ENCODE measurements at regions not wholly inside any gene's neighbourhood (a gene's known extent, or its start where the extent isn't known, plus 50 kb on each side); places are given as distances from the start of the nearest gene placed in this dataset.

DNA sequence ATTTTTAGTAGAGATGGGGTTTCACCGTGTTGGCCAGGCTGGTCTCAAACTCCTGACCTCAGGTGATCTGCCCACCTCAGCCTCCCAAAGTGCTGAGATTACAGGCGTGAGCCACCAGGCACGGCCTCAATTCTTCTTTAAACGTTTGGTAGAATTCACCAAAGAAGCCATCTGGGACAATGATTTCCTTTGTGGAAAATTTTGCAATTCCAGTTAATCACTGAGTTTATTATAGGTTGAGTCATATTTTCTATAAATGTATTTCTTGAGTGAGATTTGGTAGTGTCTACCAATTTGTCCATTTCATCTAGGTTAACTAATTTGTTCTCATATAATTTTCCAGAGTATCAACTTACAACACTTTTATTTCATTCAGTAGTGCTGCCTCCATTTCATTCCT lies 683.9 kb upstream of the TMEM132C start:
- no peaks in the 10 kb centered on the region for H3K27me3 ChIP-seq (replicated peaks; ENCODE audit: insufficient read depth)
- no peak overlapping the region for H3K4me3 ChIP-seq
- peak; percentile 56 for DNase-seq
- no peaks in the 10 kb centered on the region for H3K9me3 ChIP-seq (ENCODE audit: low read depth)
- no peak overlapping the region for H3K4me2 ChIP-seq (ENCODE audit: unreplicated experiment)
- H3K36me3 ChIP-seq (ENCODE audit: low read depth) = no peaks in the 10 kb centered on the region
- no peak overlapping the region for H3K9ac ChIP-seq
- H3F3A ChIP-seq (ENCODE audit: insufficient read depth) = peaks cover 12% of the 10 kb centered on the region
- H2AFZ ChIP-seq = no peak overlapping the region
- peaks cover 21% of the 10 kb centered on the region for H3K4me1 ChIP-seq (ENCODE audit: insufficient read depth)
- in situ Hi-C loops (cut with MboI) = no loop called here
- H3K9me2 ChIP-seq (ENCODE audit: insufficient read depth) = no peaks in the 10 kb centered on the region
- no peaks in the 10 kb centered on the region for H4K20me1 ChIP-seq (ENCODE audit: insufficient read depth)
- no peaks in the 10 kb centered on the region for H3K79me2 ChIP-seq (ENCODE audit: insufficient read depth)
- no peak for TF ChIP-seq EZH2 (IDR thresholded peaks at IDR 0.05; ENCODE audit: insufficient read depth, poor library complexity, severe bottlenecking)
- no peak for TF ChIP-seq EZH2phosphoT487 (IDR thresholded peaks at IDR 0.05; ENCODE audit: insufficient read depth, low read depth)
- 60 to 61% methylated on average over 4 of the region's 4 CpGs for WGBS, 2 experiments (ENCODE audit: low coverage in 1 of 2, low lambda C conversion rate in 2 of 2, missing lambda C conversion rate in 2 of 2)
- no peak overlapping the region for H3K27ac ChIP-seq

DNA sequence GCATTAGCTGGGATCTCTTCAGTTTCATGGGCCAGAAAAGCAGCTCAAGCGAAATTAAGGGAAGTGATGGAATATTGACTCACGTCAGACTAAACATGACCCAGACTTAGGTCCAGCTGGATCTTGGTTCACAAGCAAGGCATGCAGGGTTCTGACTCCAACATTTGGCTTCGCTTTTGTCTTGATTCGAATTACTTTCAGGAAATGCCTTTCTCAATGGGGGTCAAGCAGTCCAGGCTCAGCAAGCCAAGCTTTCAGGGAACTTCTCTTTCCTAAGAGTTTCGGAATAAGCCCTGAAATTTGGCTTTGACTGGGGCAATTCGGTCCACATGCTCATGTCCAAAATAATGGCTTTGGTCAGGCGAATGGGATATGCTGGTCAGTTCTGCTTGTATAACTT lies 678.7 kb upstream of the TMEM132C start:
- H3K9me2 ChIP-seq (ENCODE audit: insufficient read depth) = no peaks in the 10 kb centered on the region
- 0 out of 2 replicates have a peak overlapping the region, but pooled peaks have one; percentile 16 for H3K4me3 ChIP-seq
- DNase-seq = peak; percentile 95
- no peak for TF ChIP-seq EZH2phosphoT487 (IDR thresholded peaks at IDR 0.05; ENCODE audit: insufficient read depth, low read depth)
- no peak for TF ChIP-seq EZH2 (IDR thresholded peaks at IDR 0.05; ENCODE audit: insufficient read depth, poor library complexity, severe bottlenecking)
- H3F3A ChIP-seq (ENCODE audit: insufficient read depth) = peaks cover 20% of the 10 kb centered on the region
- H2AFZ ChIP-seq = no peak overlapping the region
- peak overlapping the region; percentile 55 for H3K4me2 ChIP-seq (ENCODE audit: unreplicated experiment)
- in situ Hi-C loops (cut with MboI) = no loop called here
- no peak overlapping the region for H3K9ac ChIP-seq
- H3K9me3 ChIP-seq (ENCODE audit: low read depth) = no peaks in the 10 kb centered on the region
- H3K27me3 ChIP-seq (replicated peaks; ENCODE audit: insufficient read depth) = no peaks in the 10 kb centered on the region
- H3K4me1 ChIP-seq (ENCODE audit: insufficient read depth) = peaks cover 21% of the 10 kb centered on the region
- no peaks in the 10 kb centered on the region for H4K20me1 ChIP-seq (ENCODE audit: insufficient read depth)
- H3K27ac ChIP-seq = peak overlapping the region; percentile 63
- no peaks in the 10 kb centered on the region for H3K79me2 ChIP-seq (ENCODE audit: insufficient read depth)
- no peaks in the 10 kb centered on the region for H3K36me3 ChIP-seq (ENCODE audit: low read depth)
- 3 to 5% methylated on average over 7 of the region's 7 CpGs for WGBS, 2 experiments (ENCODE audit: low coverage in 1 of 2, low lambda C conversion rate in 2 of 2, missing lambda C conversion rate in 2 of 2)

- Histone ChIP-seq H4K20me1 (ENCODE audit: insufficient read depth) (no peaks in the 10 kb centered on the region), H3K79me2 (ENCODE audit: insufficient read depth) (no peaks in the 10 kb centered on the region), H3K36me3 (ENCODE audit: low read depth) (no peaks in the 10 kb centered on the region), H3K27me3 (replicated peaks; ENCODE audit: insufficient read depth) (no peaks in the 10 kb centered on the region), H3K4me2 (ENCODE audit: unreplicated experiment) (no peak overlapping the region), H3K9me2 (ENCODE audit: insufficient read depth) (no peaks in the 10 kb centered on the region), H3K4me1 (ENCODE audit: insufficient read depth) (peaks cover 19% of the 10 kb centered on the region), H3K9me3 (ENCODE audit: low read depth) (no peaks in the 10 kb centered on the region), H3K9ac (no peak overlapping the region), H3K27ac (no peak overlapping the region), H3K4me3 (no peak overlapping the region), H3F3A (ENCODE audit: insufficient read depth) (peaks cover 20% of the 10 kb centered on the region), H2AFZ (no peak overlapping the region)
- TF ChIP-seq EZH2 (IDR thresholded peaks at IDR 0.05; ENCODE audit: insufficient read depth, poor library complexity, severe bottlenecking) (no peak), EZH2phosphoT487 (IDR thresholded peaks at IDR 0.05; ENCODE audit: insufficient read depth, low read depth) (no peak)
- in situ Hi-C loops (cut with MboI) = no loop called here
- 96 to 100% methylated on average over 1 of the region's 1 CpG for WGBS, 2 experiments (ENCODE audit: low coverage in 1 of 2, low lambda C conversion rate in 2 of 2, missing lambda C conversion rate in 2 of 2)
- no peak for DNase-seq
Observed at GRCh38 chr12:127589541-127589940, 677.4 kb upstream of the TMEM132C start.

GRCh38 chr12:127590868-127591267 lies 676.1 kb upstream of the TMEM132C start:
- no peak overlapping the region for H3K27ac ChIP-seq
- no peak overlapping the region for H3K4me3 ChIP-seq
- H3K27me3 ChIP-seq (replicated peaks; ENCODE audit: insufficient read depth) = no peaks in the 10 kb centered on the region
- no peaks in the 10 kb centered on the region for H3K9me3 ChIP-seq (ENCODE audit: low read depth)
- DNase-seq = no peak
- H3F3A ChIP-seq (ENCODE audit: insufficient read depth) = peaks cover 20% of the 10 kb centered on the region
- no peaks in the 10 kb centered on the region for H3K9me2 ChIP-seq (ENCODE audit: insufficient read depth)
- H3K4me1 ChIP-seq (ENCODE audit: insufficient read depth) = peaks cover 19% of the 10 kb centered on the region
- WGBS, 2 experiments (ENCODE audit: low coverage in 1 of 2, low lambda C conversion rate in 2 of 2, missing lambda C conversion rate in 2 of 2) = 58 to 65% methylated on average over 4 of the region's 4 CpGs
- H4K20me1 ChIP-seq (ENCODE audit: insufficient read depth) = no peaks in the 10 kb centered on the region
- TF ChIP-seq EZH2 (IDR thresholded peaks at IDR 0.05; ENCODE audit: insufficient read depth, poor library complexity, severe bottlenecking) (no peak), EZH2phosphoT487 (IDR thresholded peaks at IDR 0.05; ENCODE audit: insufficient read depth, low read depth) (no peak)
- H3K4me2 ChIP-seq (ENCODE audit: unreplicated experiment) = no peak overlapping the region
- in situ Hi-C loops (cut with MboI) = no loop called here
- H3K79me2 ChIP-seq (ENCODE audit: insufficient read depth) = no peaks in the 10 kb centered on the region
- H3K36me3 ChIP-seq (ENCODE audit: low read depth) = no peaks in the 10 kb centered on the region
- no peak overlapping the region for H2AFZ ChIP-seq
- no peak overlapping the region for H3K9ac ChIP-seq

- Histone ChIP-seq H3K27ac (no peak overlapping the region), H3K36me3 (ENCODE audit: low read depth) (no peaks in the 10 kb centered on the region), H3K9ac (no peak overlapping the region), H3K4me3 (no peak overlapping the region), H3K4me2 (ENCODE audit: unreplicated experiment) (no peak overlapping the region), H3K9me2 (ENCODE audit: insufficient read depth) (no peaks in the 10 kb centered on the region), H3K27me3 (replicated peaks; ENCODE audit: insufficient read depth) (no peaks in the 10 kb centered on the region), H4K20me1 (ENCODE audit: insufficient read depth) (no peaks in the 10 kb centered on the region), H3K9me3 (ENCODE audit: low read depth) (no peaks in the 10 kb centered on the region), H2AFZ (no peak overlapping the region), H3F3A (ENCODE audit: insufficient read depth) (peaks cover 19% of the 10 kb centered on the region), H3K4me1 (ENCODE audit: insufficient read depth) (peaks cover 19% of the 10 kb centered on the region), H3K79me2 (ENCODE audit: insufficient read depth) (no peaks in the 10 kb centered on the region)
- DNase-seq = no peak
- 77 to 79% methylated on average over 5 of the region's 5 CpGs for WGBS, 2 experiments (ENCODE audit: low coverage in 1 of 2, low lambda C conversion rate in 2 of 2, missing lambda C conversion rate in 2 of 2)
- in situ Hi-C loops (cut with MboI) = no loop called here
- TF ChIP-seq EZH2 (IDR thresholded peaks at IDR 0.05; ENCODE audit: insufficient read depth, poor library complexity, severe bottlenecking) (no peak), EZH2phosphoT487 (IDR thresholded peaks at IDR 0.05; ENCODE audit: insufficient read depth, low read depth) (no peak)
Observed at GRCh38 chr12:127592245-127592644, 674.7 kb upstream of the TMEM132C start.

Data from GM23248 (cell line).